MM.1S (cell line): ENCODE measurements at regions not wholly inside any gene's neighbourhood (a gene's known extent, or its start where the extent isn't known, plus 50 kb on each side); places are given as distances from the start of the nearest gene placed in this dataset.

Experiments
- CTCF ChIP-seq: fragments of 300-600 bp; sonication (generic); IDR thresholded peaks from 2 replicates; pipeline ENCODE4 v1.5.1; 2016; ENCODE audit warnings: antibody characterized with exemption, low read length, mixed read lengths
- EZH2 ChIP-seq: fragments of 300-600 bp; sonication (generic); optimal IDR thresholded peaks from 2 replicates; pipeline ENCODE3; 2017; ENCODE audit warnings: low read depth, mild to moderate bottlenecking, antibody characterized with exemption, low read length, mixed read lengths
- EZH2phosphoT487 ChIP-seq: fragments of 300-600 bp; sonication (generic); IDR thresholded peaks from 2 replicates; pipeline ENCODE4 v1.6.1; 2018; ENCODE audit warnings: antibody characterized with exemption, low read length

GRCh38 chr2:220051716-220052115 lies 424.3 kb downstream of the SLC4A3 start:
- TF ChIP-seq CTCF (no peak), EZH2 (no peak), EZH2phosphoT487 (no peak)
